H9 (cell line): ENCODE measurements at regions not wholly inside any gene's neighbourhood (a gene's known extent, or its start where the extent isn't known, plus 50 kb on each side); places are given as distances from the start of the nearest gene placed in this dataset.

Experiments
- DNase-seq: peaks from one replicate; pipeline ENCODE4 v3.0.0-alpha.2; 2017
- H2AFZ ChIP-seq: one replicate; pipeline ENCODE4 v1.6.1; 2013; ENCODE audit warnings: mild to moderate bottlenecking, low read length, control low read depth, moderate library complexity
- H2AK5ac ChIP-seq: 2 replicates; pipeline ENCODE4 v1.6.1; 2013; ENCODE audit warnings: low read length, control low read depth, mixed read lengths; ENCODE audit not compliant: insufficient read length
- H2BK120ac ChIP-seq: one replicate; pipeline ENCODE4 v1.6.1; 2013; ENCODE audit warnings: low read depth, mild to moderate bottlenecking, low read length, control low read depth, inconsistent platforms; ENCODE audit not compliant: poor library complexity, severe bottlenecking
- H2BK12ac ChIP-seq: 2 replicates; pipeline ENCODE4 v1.6.1; 2013; ENCODE audit warnings: low read length, control low read depth, mixed read lengths, low read depth; ENCODE audit not compliant: insufficient read length
- H2BK15ac ChIP-seq: 2 replicates; pipeline ENCODE4 v1.6.1; 2013; ENCODE audit warnings: low read depth, low read length, control low read depth
- H2BK20ac ChIP-seq: one replicate; pipeline ENCODE4 v1.6.1; 2013; ENCODE audit warnings: low read depth, mild to moderate bottlenecking, low read length, control low read depth, inconsistent platforms; ENCODE audit not compliant: poor library complexity, severe bottlenecking
- H2BK5ac ChIP-seq: 2 replicates; pipeline ENCODE4 v1.6.1; 2013; ENCODE audit warnings: low read length, control low read depth, mixed read lengths; ENCODE audit not compliant: insufficient read length
- H3K14ac ChIP-seq: 2 replicates; pipeline ENCODE4 v1.6.1; 2013; ENCODE audit warnings: low read length, control low read depth; ENCODE audit not compliant: insufficient read depth
- H3K18ac ChIP-seq: 2 replicates; pipeline ENCODE4 v1.6.1; 2013; ENCODE audit warnings: low read depth, mild to moderate bottlenecking, mixed read lengths, low read length, control low read depth; ENCODE audit not compliant: insufficient read length
- H3K23ac ChIP-seq: 2 replicates; pipeline ENCODE4 v1.6.1; 2013; ENCODE audit warnings: low read length, control low read depth, mixed read lengths, low read depth; ENCODE audit not compliant: insufficient read length
- H3K23me2 ChIP-seq: 2 replicates; pipeline ENCODE4 v1.6.1; 2013; ENCODE audit warnings: low read depth, mild to moderate bottlenecking, mixed read lengths, low read length, control low read depth; ENCODE audit not compliant: insufficient read length, poor library complexity, severe bottlenecking
- H3K27ac ChIP-seq: 2 replicates; pipeline ENCODE4 v1.5.1; 2013; ENCODE audit warnings: low read length, control low read depth, mixed read lengths, low read depth; ENCODE audit not compliant: insufficient read length
- H3K27me3 ChIP-seq: 2 replicates; pipeline ENCODE4 v1.6.1; 2013; ENCODE audit warnings: low read length, control low read depth, inconsistent platforms; ENCODE audit not compliant: insufficient read depth
- H3K4ac ChIP-seq: 2 replicates; pipeline ENCODE4 v1.6.1; 2013; ENCODE audit warnings: low read depth, mild to moderate bottlenecking, control low read depth, inconsistent platforms, low read length, moderate library complexity
- H3K4me1 ChIP-seq: 2 replicates; pipeline ENCODE4 v1.6.1; 2013; ENCODE audit warnings: low read length, control low read depth, inconsistent platforms; ENCODE audit not compliant: insufficient read depth
- H3K4me2 ChIP-seq: 2 replicates; pipeline ENCODE4 v1.6.1; 2013; ENCODE audit warnings: low read length, control low read depth, mixed read lengths; ENCODE audit not compliant: insufficient read length, insufficient read depth
- H3K56ac ChIP-seq: 2 replicates; pipeline ENCODE4 v1.6.1; 2013; ENCODE audit warnings: low read depth, mild to moderate bottlenecking, mixed read lengths, low read length, control low read depth; ENCODE audit not compliant: insufficient read length
- H3K79me1 ChIP-seq: 2 replicates; pipeline ENCODE4 v1.6.1; 2013; ENCODE audit warnings: low read depth, mild to moderate bottlenecking, moderate library complexity, low read length, control low read depth, inconsistent platforms; ENCODE audit not compliant: insufficient read depth, poor library complexity, severe bottlenecking
- H3K79me2 ChIP-seq: 2 replicates; pipeline ENCODE4 v1.6.1; 2013; ENCODE audit warnings: low read length, control low read depth, inconsistent platforms; ENCODE audit not compliant: insufficient read depth
- H3K9ac ChIP-seq: 2 replicates; pipeline ENCODE4 v1.6.1; 2013; ENCODE audit warnings: low read length, control low read depth, mixed read lengths; ENCODE audit not compliant: insufficient read length; ENCODE audit errors: extremely low read depth
- H3K9me3 ChIP-seq: one replicate; pipeline ENCODE4 v1.6.1; 2013; ENCODE audit warnings: low read depth, low read length, inconsistent platforms; ENCODE audit not compliant: control insufficient read depth
- H3T11ph ChIP-seq: one replicate; pipeline ENCODE4 v1.6.1; 2013; ENCODE audit warnings: mild to moderate bottlenecking, low read length, control low read depth, inconsistent platforms
- H4K20me1 ChIP-seq: one replicate; pipeline ENCODE4 v1.6.1; 2013; ENCODE audit not compliant: control insufficient read depth, insufficient read length, insufficient read depth
- H4K5ac ChIP-seq: 2 replicates; pipeline ENCODE4 v1.6.1; 2013; ENCODE audit warnings: low read depth, mild to moderate bottlenecking, mixed read lengths, low read length, control low read depth; ENCODE audit not compliant: insufficient read length
- H4K8ac ChIP-seq: replicated peaks from 2 replicates; pipeline ENCODE4 v1.6.1; 2013; ENCODE audit warnings: low read length, control low read depth, mixed read lengths, low read depth; ENCODE audit not compliant: insufficient read length
- H4K91ac ChIP-seq: 2 replicates; pipeline ENCODE4 v1.6.1; 2013; ENCODE audit warnings: low read depth, mild to moderate bottlenecking, moderate library complexity, mixed read lengths, low read length, control low read depth; ENCODE audit not compliant: insufficient read length
- H3K27ac Mint-ChIP-seq, 3 experiments: 2 replicates in 2 of 3; 3 replicates in 1 of 3; pipeline ENCODE4 v1.8.0; 2020 to 2021; ENCODE audit warnings: mixed read lengths in 3 of 3, mild to moderate bottlenecking in 1 of 3, moderate library complexity in 1 of 3
- H3K27me3 Mint-ChIP-seq: 2 replicates; pipeline ENCODE4 v1.8.0; 2021; ENCODE audit warnings: low read depth, mild to moderate bottlenecking, moderate library complexity, mixed read lengths
- H3K36me3 Mint-ChIP-seq, 3 experiments: 2 replicates in 2 of 3; 3 replicates in 1 of 3; pipeline ENCODE4 v1.8.0; 2020 to 2021; ENCODE audit warnings: low read depth in 3 of 3, mixed read lengths in 3 of 3; ENCODE audit not compliant: insufficient read depth in 1 of 3
- H3K4me1 Mint-ChIP-seq, 2 experiments: 2 replicates each; pipeline ENCODE4 v1.8.0; 2020; ENCODE audit warnings: mixed read lengths in 2 of 2
- H3K4me3 Mint-ChIP-seq, 2 experiments: 2 replicates in 1 of 2; 3 replicates in 1 of 2; pipeline ENCODE4 v1.8.0; 2020 to 2021; ENCODE audit warnings: mild to moderate bottlenecking in 2 of 2, mixed read lengths in 2 of 2, moderate library complexity in 1 of 2
- H3K9me3 Mint-ChIP-seq, 2 experiments: 2 replicates in 1 of 2; 3 replicates in 1 of 2; pipeline ENCODE4 v1.8.0; 2020; ENCODE audit warnings: mild to moderate bottlenecking in 2 of 2, mixed read lengths in 2 of 2, moderate library complexity in 1 of 2
- CTCF ChIP-seq: fragments of 200-600 bp; sonication (generic); conservative IDR thresholded peaks from 3 replicates; pipeline ENCODE4 v1.8.0; 2021; ENCODE audit warnings: antibody characterized with exemption, mild to moderate bottlenecking
- WGBS: extraction: QIAGEN DNeasy Blood & Tissue Kit; methylation state at CpG from one replicate; pipeline ENCODE4 v1.1.7; 2013; ENCODE audit warnings: missing lambda C conversion rate, low lambda C conversion rate, mixed read lengths; ENCODE audit not compliant: insufficient read length; ENCODE audit errors: extremely low coverage; 5-methylcytosine and 5-hydroxymethylcytosine counted together

DNA sequence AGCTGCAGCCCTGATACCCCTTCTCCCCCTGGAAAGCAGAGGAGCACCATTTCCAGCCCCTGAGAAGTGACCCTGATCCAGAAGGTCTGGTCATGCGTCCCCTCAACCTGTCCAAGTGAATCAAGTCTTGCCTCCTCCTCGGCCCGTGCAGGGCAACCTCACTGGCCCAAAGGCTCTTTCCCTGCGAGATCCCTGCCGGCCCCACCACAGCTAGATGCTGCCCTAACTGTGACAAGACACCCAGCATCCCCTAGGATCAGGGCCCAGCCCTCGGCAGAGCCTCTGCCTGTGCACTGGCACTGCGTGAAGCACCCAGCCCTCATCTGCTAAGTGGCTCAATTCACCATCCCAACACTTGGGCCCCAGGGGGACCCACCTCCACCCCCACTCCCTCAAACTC is 155.1 kb downstream of the NUP210 start:
- Histone ChIP-seq H3K4ac (no peak overlapping the region; the same call in 1 of the 2 replicates), H3K27me3 (no peaks in the 10 kb centered on the region), H3K27ac (no peak overlapping the region), H3K56ac (no peak overlapping the region), H3K23ac (no peak overlapping the region), H3K14ac (no peak overlapping the region; the same call in 1 of the 2 replicates), H3K79me2 (no peaks in the 10 kb centered on the region; the same call in 1 of the 2 replicates), H3T11ph (no peak overlapping the region), H2BK15ac (no peak overlapping the region), H3K79me1 (no peaks in the 10 kb centered on the region), H3K4me1 (peaks cover 6% of the 10 kb centered on the region; the same call in 1 of the 2 replicates), H2BK12ac (no peak overlapping the region), H2BK5ac (no peak overlapping the region), H2BK20ac (no peak overlapping the region), H4K20me1 (peaks cover 2% of the 10 kb centered on the region), H3K18ac (no peak overlapping the region), H3K9ac (no peak overlapping the region), H3K23me2 (no peaks in the 10 kb centered on the region), H4K5ac (no peak overlapping the region), H2BK120ac (no peak overlapping the region), H4K8ac (no peak overlapping the region), H4K91ac (no peak overlapping the region), H3K4me2 (no peak overlapping the region), H2AK5ac (no peak overlapping the region), H2AFZ (no peak overlapping the region), H3K9me3 (no peaks in the 10 kb centered on the region)
- no CpG with 5 or more reads among the region's 7 CpGs for WGBS
- Mint-ChIP-seq H3K27me3 (peaks cover 2% of the 10 kb centered on the region), H3K9me3 (peaks cover 2 to 4% of the 10 kb centered on the region in 2 experiments; a peak in 3 of 5 replicates), H3K27ac (peak overlapping the region in 1 of 3 experiments; percentile 40; a peak in 2 of 7 replicates), H3K36me3 (peaks cover 0 to 3% (median 2%) of the 10 kb centered on the region in 3 experiments; a peak in 3 of 7 replicates), H3K4me3 (no peak overlapping the region), H3K4me1 (peaks cover 8 to 11% of the 10 kb centered on the region in 2 experiments; a peak in 3 of 4 replicates)
- DNase-seq, result no peak
- TF ChIP-seq CTCF, result no peak
